ENCODE measurements at regions not wholly inside any gene's neighbourhood (a gene's known extent, or its start where the extent isn't known, plus 50 kb on each side); places are given as distances from the start of the nearest gene placed in this dataset.

- Histone ChIP-seq H3K4me2 (no peak overlapping the region), H3K4me3 (no peak overlapping the region), H3K9me3 (no peaks in the 10 kb centered on the region), H3K4me1 (peaks cover 15% of the 10 kb centered on the region), H3K27ac (no peak overlapping the region)
- POLR2A ChIA-PET: no interaction called here
- 93% methylated on average over 28 of the region's 30 CpGs for WGBS (ENCODE audit: missing lambda C conversion rate)
- CTCF ChIA-PET: interaction anchor here (1.4 kb wide), 1 partner anchor 18 kb away, joined by 4 read pairs; no protein-coding TSS in a partner anchor
- no peak for ATAC-seq
- no peak for DNase-seq (ENCODE audit: low read depth in 1 of 2, low spot score in 1 of 2)
- no peak for TF ChIP-seq PHF8 (IDR thresholded peaks at IDR 0.05; ENCODE audit: borderline replicate concordance, low read depth)
- TF ChIP-seq CBX2 (IDR thresholded peaks at IDR 0.05; ENCODE audit: borderline replicate concordance, low read depth): no peak
- no peak for TF ChIP-seq EP300 (IDR thresholded peaks at IDR 0.05)
- TF ChIP-seq NFE2L2 (conservative IDR thresholded peaks at IDR 0.05; ENCODE audit: low read length): no peak
- no peak for TF ChIP-seq NPAS2 (CRISPR knock-in tag; IDR thresholded peaks at IDR 0.05; ENCODE audit: borderline replicate concordance)
- no peak for TF ChIP-seq CHD2 (IDR thresholded peaks at IDR 0.05; ENCODE audit: low read length, partially characterized antibody)
- TF ChIP-seq, protein P1, sequence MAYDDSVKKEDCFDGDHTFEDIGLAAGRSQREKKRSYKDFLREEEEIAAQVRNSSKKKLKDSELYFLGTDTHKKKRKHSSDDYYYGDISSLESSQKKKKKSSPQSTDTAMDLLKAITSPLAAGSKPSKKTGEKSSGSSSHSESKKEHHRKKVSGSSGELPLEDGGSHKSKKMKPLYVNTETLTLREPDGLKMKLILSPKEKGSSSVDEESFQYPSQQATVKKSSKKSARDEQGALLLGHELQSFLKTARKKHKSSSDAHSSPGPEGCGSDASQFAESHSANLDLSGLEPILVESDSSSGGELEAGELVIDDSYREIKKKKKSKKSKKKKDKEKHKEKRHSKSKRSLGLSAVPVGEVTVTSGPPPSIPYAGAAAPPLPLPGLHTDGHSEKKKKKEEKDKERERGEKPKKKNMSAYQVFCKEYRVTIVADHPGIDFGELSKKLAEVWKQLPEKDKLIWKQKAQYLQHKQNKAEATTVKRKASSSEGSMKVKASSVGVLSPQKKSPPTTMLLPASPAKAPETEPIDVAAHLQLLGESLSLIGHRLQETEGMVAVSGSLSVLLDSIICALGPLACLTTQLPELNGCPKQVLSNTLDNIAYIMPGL (CRISPR knock-in tag; IDR thresholded peaks at IDR 0.05; ENCODE audit: borderline replicate concordance): no peak
- TF ChIP-seq SMC3 (IDR thresholded peaks at IDR 0.05): no peak
- TF ChIP-seq, protein P2, sequence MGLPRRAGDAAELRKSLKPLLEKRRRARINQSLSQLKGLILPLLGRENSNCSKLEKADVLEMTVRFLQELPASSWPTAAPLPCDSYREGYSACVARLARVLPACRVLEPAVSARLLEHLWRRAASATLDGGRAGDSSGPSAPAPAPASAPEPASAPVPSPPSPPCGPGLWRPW (IDR thresholded peaks at IDR 0.05): no peak
- TF ChIP-seq POLR2AphosphoS2 (conservative IDR thresholded peaks at IDR 0.05; ENCODE audit: low read length): no peak
- TF ChIP-seq FOXS1 (CRISPR knock-in tag; IDR thresholded peaks at IDR 0.05): no peak
- TF ChIP-seq BHLHE40 (IDR thresholded peaks at IDR 0.05; ENCODE audit: low read depth, low read length): no peak
- no peak for TF ChIP-seq RNF2 (IDR thresholded peaks at IDR 0.05; ENCODE audit: borderline replicate concordance, low read depth)
- TF ChIP-seq JUNB (IDR thresholded peaks at IDR 0.05): no peak
- no peak for TF ChIP-seq MAFK (IDR thresholded peaks at IDR 0.05; ENCODE audit: partially characterized antibody)
- no peak for TF ChIP-seq BCL3 (IDR thresholded peaks at IDR 0.05)
- TF ChIP-seq, protein P3, sequence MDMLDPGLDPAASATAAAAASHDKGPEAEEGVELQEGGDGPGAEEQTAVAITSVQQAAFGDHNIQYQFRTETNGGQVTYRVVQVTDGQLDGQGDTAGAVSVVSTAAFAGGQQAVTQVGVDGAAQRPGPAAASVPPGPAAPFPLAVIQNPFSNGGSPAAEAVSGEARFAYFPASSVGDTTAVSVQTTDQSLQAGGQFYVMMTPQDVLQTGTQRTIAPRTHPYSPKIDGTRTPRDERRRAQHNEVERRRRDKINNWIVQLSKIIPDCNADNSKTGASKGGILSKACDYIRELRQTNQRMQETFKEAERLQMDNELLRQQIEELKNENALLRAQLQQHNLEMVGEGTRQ (IDR thresholded peaks at IDR 0.05): no peak
- no peak for TF ChIP-seq RAD21 (conservative IDR thresholded peaks at IDR 0.05 in 1 of 2, IDR thresholded peaks at IDR 0.05 in 1 of 2)
- FAIRE-seq: no peak
Measured at GRCh38 chr2:120968307-120969015, 232.8 kb downstream of the GLI2 start.

GRCh38 chr2:120969613-120970355 is 234.1 kb downstream of the GLI2 start:
- POLR2A ChIA-PET: interaction anchor here (0.6 kb wide), 1 partner anchor 58 kb away, joined by 5 read pairs; no protein-coding TSS in a partner anchor
- Histone ChIP-seq H3K4me1 (peaks cover 2% of the 10 kb centered on the region; the same call in 2 of the 3 replicates), H3K4me2 (no peak overlapping the region), H3K9me3 (no peaks in the 10 kb centered on the region), H3K27ac (0 out of 6 replicates have a peak overlapping the region, but pooled peaks of 1 of the 2 experiments have one; percentile 6), H3K4me3 (no peak overlapping the region)
- no peak for DNase-seq (ENCODE audit: low read depth in 1 of 2, low spot score in 1 of 2)
- FAIRE-seq: no peak
- WGBS (ENCODE audit: missing lambda C conversion rate): 91% methylated on average over 14 of the region's 14 CpGs
- ATAC-seq: no peak
- CTCF ChIA-PET: interaction anchor here (0.6 to 1.7 kb wide), 5 partner anchors 16 to 237 kb away, joined by 3 to 5 read pairs (median 4); partner anchors contain the start of gene GLI2
- TF ChIP-seq PHF8 (IDR thresholded peaks at IDR 0.05; ENCODE audit: borderline replicate concordance, low read depth) (no peak), SREBF2 (IDR thresholded peaks at IDR 0.05) (no peak), NR3C1 (IDR thresholded peaks at IDR 0.05) (no peak), KDM1A (IDR thresholded peaks at IDR 0.05; ENCODE audit: low read depth) (no peak), CBX8 (IDR thresholded peaks at IDR 0.05) (no peak), CEBPB (IDR thresholded peaks at IDR 0.05) (no peak), BHLHE40 (IDR thresholded peaks at IDR 0.05; ENCODE audit: low read depth, low read length) (no peak)
